ENCODE measurements at regions not wholly inside any gene's neighbourhood (a gene's known extent, or its start where the extent isn't known, plus 50 kb on each side); places are given as distances from the start of the nearest gene placed in this dataset.

DNA sequence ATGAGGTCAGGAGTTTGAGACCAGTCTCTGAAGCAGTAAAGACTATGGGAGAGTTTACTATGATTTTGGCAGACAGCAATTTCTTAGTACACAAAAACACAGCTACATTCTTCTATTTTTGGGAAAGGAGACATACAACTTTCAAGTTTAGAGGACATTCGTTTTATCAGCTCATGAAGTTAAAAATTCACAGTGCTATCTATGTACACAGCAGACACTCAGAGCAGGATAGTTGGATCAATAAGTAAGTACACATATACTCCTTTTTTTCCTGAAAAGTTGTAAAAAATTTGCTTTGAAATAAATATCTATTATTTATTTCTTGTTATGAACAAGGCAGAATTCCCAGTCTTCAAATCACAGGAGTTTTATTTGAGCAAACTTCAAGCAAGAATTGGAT lies 159.7 kb downstream of the SERPINI1 start:
- dilution Hi-C loops (cut with HindIII; ENCODE audit: low sequenced_read_pairs, unreplicated experiment) (no loop called here), intact Hi-C loops (cut with micrococcal nuclease) (no loop called here), in situ Hi-C loops (cut with MboI; ENCODE audit: low sequenced_read_pairs) (no loop called here)
- H3K9me1 ChIP-seq (ENCODE audit: insufficient read depth, low read length): no peaks in the 10 kb centered on the region
- H2AFZ ChIP-seq (replicated peaks; ENCODE audit: low read length, poor library complexity): no peak overlapping the region
- ChIA-PET CTCF (no interaction called here), POLR2A (ENCODE audit: unreplicated experiment) (no interaction called here)
- H2BK15ac ChIP-seq (ENCODE audit: low read depth, low read length): no peak overlapping the region
- ATAC-seq (ENCODE audit: low read depth) (no peak), DNase-seq (no peak)
- no CpG with 5 or more reads among the region's 1 CpG for WGBS, 2 experiments (ENCODE audit: extremely low coverage in 2 of 2, insufficient read length in 1 of 2)
- H4K8ac ChIP-seq (ENCODE audit: low read depth in 2 of 2, low read length in 2 of 2): no peak overlapping the region
- H3K9me3 ChIP-seq (ENCODE audit: control insufficient read depth, insufficient read depth, low read length): no peaks in the 10 kb centered on the region
- no peaks in the 10 kb centered on the region for H3K36me3 ChIP-seq (ENCODE audit: control insufficient read depth, insufficient read depth, low read length)
- no peak for TF ChIP-seq FOS (IDR thresholded peaks at IDR 0.05; ENCODE audit: low read depth, low read length)
- no peak for TF ChIP-seq USF2 (IDR thresholded peaks at IDR 0.05; ENCODE audit: low read depth, low read length)
- no peak for TF ChIP-seq RAD21 (IDR thresholded peaks at IDR 0.05; ENCODE audit: low read length)
- no peak for TF ChIP-seq BHLHE40 (IDR thresholded peaks at IDR 0.05; ENCODE audit: low read depth, low read length)
- no peak for TF ChIP-seq MXI1 (IDR thresholded peaks at IDR 0.05; ENCODE audit: borderline replicate concordance, low read depth, low read length)
- no peak overlapping the region for H2AK9ac ChIP-seq (replicated peaks; ENCODE audit: low read depth, low read length, poor library complexity)
- no peak overlapping the region for H2BK20ac ChIP-seq (ENCODE audit: low read depth, low read length)
- H3K56ac ChIP-seq (ENCODE audit: extremely low read depth, insufficient read depth, low read length): no peak overlapping the region
- BruUV-seq (replicated peaks): no TSS peak
- H3K27me3 ChIP-seq (ENCODE audit: control insufficient read depth, insufficient read depth, low read length): no peaks in the 10 kb centered on the region
- H2BK5ac ChIP-seq (ENCODE audit: low read depth, low read length, poor library complexity, severe bottlenecking): no peak overlapping the region
- H4K20me1 ChIP-seq (ENCODE audit: insufficient read depth, low read length): no peaks in the 10 kb centered on the region
- H3K27ac ChIP-seq (ENCODE audit: insufficient read depth, low read length): no peak overlapping the region
- no peaks in the 10 kb centered on the region for H3K4me1 ChIP-seq (ENCODE audit: control insufficient read depth, insufficient read depth, low read length)
- no peak overlapping the region for H2BK120ac ChIP-seq (ENCODE audit: low read depth, low read length)
- no peak overlapping the region for H2AK5ac ChIP-seq (ENCODE audit: low read depth, low read length)
- no peak overlapping the region for H4K91ac ChIP-seq (ENCODE audit: insufficient read depth, low read depth, low read length)
- no peak overlapping the region for H4K5ac ChIP-seq (ENCODE audit: low read depth, low read length)
- no peak overlapping the region for H3K4me2 ChIP-seq (ENCODE audit: low read depth, low read length)
- no peak overlapping the region for H3K9ac ChIP-seq (ENCODE audit: low read depth, low read length)
- no peaks in the 10 kb centered on the region for H3K79me1 ChIP-seq (ENCODE audit: low read depth in 1 of 2, low read length in 2 of 2)
- no peak overlapping the region for H3K4ac ChIP-seq (ENCODE audit: low read depth, low read length)
- H3K18ac ChIP-seq (ENCODE audit: low read depth, low read length): no peak overlapping the region
- H3K14ac ChIP-seq (replicated peaks; ENCODE audit: low read depth, low read length): no peak overlapping the region
- no peak overlapping the region for H3K4me3 ChIP-seq (ENCODE audit: insufficient read depth, low read depth, low read length)
- no peak overlapping the region for H3K23ac ChIP-seq (ENCODE audit: low read depth, low read length)

Data from IMR-90 (cell line).